ENCODE measurements at regions not wholly inside any gene's neighbourhood (a gene's known extent, or its start where the extent isn't known, plus 50 kb on each side); places are given as distances from the start of the nearest gene placed in this dataset.

GRCh38 chr10:28738200-28738599 lies 60.9 kb downstream of the BAMBI start:
- TF ChIP-seq CTCF (IDR thresholded peaks at IDR 0.05): no peak
- Histone ChIP-seq H3K4me3 (ENCODE audit: low read length) (no peak overlapping the region), H3K27ac (ENCODE audit: low read length) (no peak overlapping the region), H3K4me1 (ENCODE audit: control insufficient read depth, insufficient read depth, low read length) (no peaks in the 10 kb centered on the region), H3K36me3 (ENCODE audit: control insufficient read depth, insufficient read depth, low read length) (no peaks in the 10 kb centered on the region), H3K9me3 (ENCODE audit: control insufficient read depth, insufficient read depth, low read length) (no peaks in the 10 kb centered on the region), H3K27me3 (ENCODE audit: control insufficient read depth, insufficient read depth, low read length) (no peaks in the 10 kb centered on the region)
- H3K4me1 Mint-ChIP-seq: no peaks in the 10 kb centered on the region
- peaks cover 5 to 8% of the 10 kb centered on the region in 2 donors for H3K27me3 Mint-ChIP-seq (ENCODE audit: low read depth in 2 of 2)
- intact Hi-C loops (cut with micrococcal nuclease): no loop called here
- H3K4me3 Mint-ChIP-seq: no peak overlapping the region
- H3K9me3 Mint-ChIP-seq: peaks cover 2 to 5% of the 10 kb centered on the region in 2 donors
- no peak for ATAC-seq
- no peak for DNase-seq
- 100% methylated on average over 1 of the region's 1 CpG for WGBS (ENCODE audit: insufficient coverage)
- H3K36me3 Mint-ChIP-seq: no peaks in the 10 kb centered on the region
- H3K27ac Mint-ChIP-seq: no peak overlapping the region

GRCh38 chr10:28743576-28743975 lies 66.3 kb downstream of the BAMBI start:
- intact Hi-C loops (cut with micrococcal nuclease): no loop called here
- H3K27me3 ChIP-seq (ENCODE audit: control insufficient read depth, insufficient read depth, low read length): no peaks in the 10 kb centered on the region
- H3K27ac ChIP-seq (ENCODE audit: low read length): no peak overlapping the region
- H3K27ac Mint-ChIP-seq: no peak overlapping the region
- no peaks in the 10 kb centered on the region for H3K36me3 Mint-ChIP-seq
- no peak overlapping the region for H3K4me3 Mint-ChIP-seq
- H3K4me3 ChIP-seq (ENCODE audit: low read length): no peak overlapping the region
- H3K4me1 Mint-ChIP-seq: no peaks in the 10 kb centered on the region
- ATAC-seq (no peak), DNase-seq (no peak)
- no peak for TF ChIP-seq CTCF (IDR thresholded peaks at IDR 0.05)
- peaks cover 0 to 10% of the 10 kb centered on the region in 2 donors for H3K27me3 Mint-ChIP-seq (ENCODE audit: low read depth in 2 of 2)
- H3K36me3 ChIP-seq (ENCODE audit: control insufficient read depth, insufficient read depth, low read length): no peaks in the 10 kb centered on the region
- H3K9me3 Mint-ChIP-seq: no peaks in the 10 kb centered on the region
- no peaks in the 10 kb centered on the region for H3K4me1 ChIP-seq (ENCODE audit: control insufficient read depth, insufficient read depth, low read length)
- H3K9me3 ChIP-seq (ENCODE audit: control insufficient read depth, insufficient read depth, low read length): no peaks in the 10 kb centered on the region
- WGBS (ENCODE audit: insufficient coverage): 89% methylated on average over 5 of the region's 6 CpGs

GRCh38 chr10:28744069-28744768 lies 66.9 kb downstream of the BAMBI start:
- no peak overlapping the region for H3K27ac Mint-ChIP-seq
- 54% methylated on average over 5 of the region's 5 CpGs for WGBS (ENCODE audit: insufficient coverage)
- H3K27me3 Mint-ChIP-seq (ENCODE audit: low read depth in 2 of 2): peaks cover 0 to 5% of the 10 kb centered on the region in 2 donors
- no peaks in the 10 kb centered on the region for H3K36me3 ChIP-seq (ENCODE audit: control insufficient read depth, insufficient read depth, low read length)
- H3K4me1 Mint-ChIP-seq: no peaks in the 10 kb centered on the region
- H3K4me3 ChIP-seq (ENCODE audit: low read length): no peak overlapping the region
- H3K36me3 Mint-ChIP-seq: no peaks in the 10 kb centered on the region
- H3K4me1 ChIP-seq (ENCODE audit: control insufficient read depth, insufficient read depth, low read length): no peaks in the 10 kb centered on the region
- no peaks in the 10 kb centered on the region for H3K9me3 Mint-ChIP-seq
- H3K9me3 ChIP-seq (ENCODE audit: control insufficient read depth, insufficient read depth, low read length): no peaks in the 10 kb centered on the region
- intact Hi-C loops (cut with micrococcal nuclease): no loop called here
- no peaks in the 10 kb centered on the region for H3K27me3 ChIP-seq (ENCODE audit: control insufficient read depth, insufficient read depth, low read length)
- no peak overlapping the region for H3K27ac ChIP-seq (ENCODE audit: low read length)
- no peak for DNase-seq
- TF ChIP-seq CTCF (IDR thresholded peaks at IDR 0.05): no peak
- ATAC-seq: no peak
- H3K4me3 Mint-ChIP-seq: no peak overlapping the region

All from natural killer cell (primary cell).